ENCODE measurements at regions not wholly inside any gene's neighbourhood (a gene's known extent, or its start where the extent isn't known, plus 50 kb on each side); places are given as distances from the start of the nearest gene placed in this dataset.
"Not testable (repeated sequence)": the region's sequence is repeated elsewhere in the genome, so short reads cannot be mapped to it uniquely, and the experiment has no call there.

GRCh38 chr2:89767058-89767457 is 1075.6 kb downstream of the RPIA start:
- TF ChIP-seq RAD21 (conservative IDR thresholded peaks at IDR 0.05); SMC3 (conservative IDR thresholded peaks at IDR 0.05; ENCODE audit: poor library complexity); CTCF (IDR thresholded peaks at IDR 0.05; ENCODE audit: poor library complexity, severe bottlenecking); REST (IDR thresholded peaks at IDR 0.05; ENCODE audit: borderline replicate concordance); POLR2AphosphoS5 (IDR thresholded peaks at IDR 0.05); EZH2 (IDR thresholded peaks at IDR 0.05; ENCODE audit: borderline replicate concordance, insufficient read depth, low read length, poor library complexity, severe bottlenecking): not testable (repeated sequence)
